SK-N-DZ (cell line): ENCODE measurements at regions not wholly inside any gene's neighbourhood (a gene's known extent, or its start where the extent isn't known, plus 50 kb on each side); places are given as distances from the start of the nearest gene placed in this dataset.
"Not testable (repeated sequence)": the region's sequence is repeated elsewhere in the genome, so short reads cannot be mapped to it uniquely, and the experiment has no call there.

ENCODE experiments used
- DNase-seq: peaks from one replicate; pipeline ENCODE4 v3.0.0-alpha.2; 2015; ENCODE audit warnings: low spot score

DNA sequence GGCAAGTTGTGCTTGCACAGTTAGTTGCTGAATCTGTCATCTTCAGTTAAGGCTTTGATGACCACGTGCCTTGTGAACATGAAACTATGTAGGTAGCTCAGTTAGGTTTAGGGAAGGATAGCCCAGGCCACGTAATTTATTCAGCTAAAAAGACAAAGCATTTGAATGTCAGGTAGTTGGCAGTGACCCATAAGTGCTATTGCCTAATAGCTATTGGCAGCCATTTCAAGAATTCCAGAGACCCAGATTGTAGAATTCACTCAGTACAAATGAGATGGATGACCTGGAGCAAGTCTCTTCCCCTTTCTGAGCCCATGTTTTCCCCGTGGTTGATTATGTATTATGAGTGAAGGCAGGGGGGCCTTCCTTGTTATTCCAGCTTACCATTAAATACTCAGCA lies 265.3 kb upstream of the ANO5 start:
- DNase-seq: no peak

- DNase-seq: no peak
Measured at GRCh38 chr11:21928847-21929246, 264.0 kb upstream of the ANO5 start.

DNA sequence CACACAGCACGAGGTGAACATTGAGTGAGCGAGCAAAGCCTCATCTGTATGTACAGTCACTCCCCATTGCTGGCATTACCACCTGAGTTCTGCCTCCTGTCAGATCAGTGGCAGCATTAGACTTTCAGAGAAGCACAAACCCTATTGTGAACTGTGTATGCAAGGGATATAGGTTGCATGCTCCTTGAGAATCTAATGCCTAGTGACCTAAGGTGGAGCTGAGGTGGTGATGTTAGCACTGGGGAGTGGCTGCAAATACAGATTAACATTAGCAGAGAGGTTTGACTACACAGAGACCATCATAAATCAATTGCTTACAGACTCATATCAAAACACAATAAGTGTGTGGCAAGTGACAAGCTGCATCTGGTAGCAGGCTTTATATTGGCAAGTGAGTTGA lies 262.5 kb upstream of the ANO5 start:
- peak; percentile 63 for DNase-seq

- no peak for DNase-seq
Measured at GRCh38 chr11:21931436-21932101, 261.3 kb upstream of the ANO5 start.

DNA sequence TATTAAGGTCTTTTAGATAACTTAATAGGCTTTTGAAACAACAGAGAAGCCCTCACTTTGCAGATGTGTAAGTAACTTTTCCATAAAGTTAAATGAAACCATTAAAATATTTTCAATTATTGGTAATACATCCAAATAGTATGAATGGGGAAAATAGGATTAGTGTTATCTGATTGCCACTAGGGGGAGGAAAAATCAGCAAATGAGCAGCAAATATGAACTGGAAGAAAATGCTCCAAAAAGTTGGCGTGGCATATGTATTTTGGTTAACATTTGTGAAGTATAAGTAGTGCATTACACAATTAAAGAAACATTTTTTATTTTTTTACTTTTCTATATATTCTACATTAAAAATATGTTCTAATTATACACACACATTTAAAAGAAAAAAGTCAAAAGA lies 259.8 kb upstream of the ANO5 start:
- DNase-seq: no peak

DNA sequence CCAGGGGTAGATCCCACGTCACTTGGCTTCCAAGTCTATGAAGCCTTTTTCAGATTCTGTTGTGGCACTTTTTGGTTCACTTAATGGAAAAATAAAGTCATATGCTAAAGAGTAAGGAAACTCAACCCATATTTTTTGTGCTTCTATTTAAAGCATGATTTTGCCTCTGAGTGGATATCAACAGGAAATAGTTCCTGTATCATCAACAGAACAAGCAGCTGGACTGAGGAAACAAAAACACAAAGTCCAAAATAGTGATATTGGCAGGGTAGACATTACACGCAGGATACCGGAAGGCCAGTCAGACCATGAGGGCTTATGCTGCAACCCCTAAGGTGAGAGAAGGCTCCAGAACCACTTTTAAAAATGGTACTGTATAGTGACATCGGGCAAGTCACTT lies 248.3 kb upstream of the ANO5 start:
- no peak for DNase-seq

- DNase-seq: no peak
Measured at GRCh38 chr11:21948876-21949275, 244.0 kb upstream of the ANO5 start.

DNA sequence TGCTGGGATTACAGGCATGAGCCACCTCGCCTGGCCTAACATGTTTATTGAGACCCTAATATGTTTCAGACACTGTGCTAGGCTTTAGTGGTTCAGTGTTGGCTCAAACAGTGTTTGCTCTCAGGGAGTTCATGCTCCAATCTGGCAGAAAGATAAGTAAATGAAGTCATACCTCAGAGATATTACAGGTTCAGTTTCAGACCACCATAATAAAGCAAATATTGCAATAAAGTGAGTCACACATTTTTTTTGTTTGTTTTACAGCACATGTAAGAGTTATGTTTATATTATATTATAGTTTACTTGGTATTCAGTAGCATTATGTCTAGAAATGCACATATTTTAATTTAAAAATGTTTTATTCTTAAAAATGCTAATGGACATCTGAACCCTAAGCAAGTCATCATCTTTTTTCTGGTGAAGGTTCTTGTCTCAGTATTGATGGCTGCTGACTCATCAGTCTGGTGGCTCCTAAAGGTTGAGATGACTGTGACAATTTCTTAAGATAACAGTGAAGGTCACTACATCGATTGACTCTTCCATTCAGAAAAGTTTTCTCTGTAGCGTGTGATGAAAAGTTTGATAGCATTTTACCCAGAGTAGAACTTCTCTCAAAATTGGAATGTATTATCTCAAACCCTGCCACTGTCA lies 243.0 kb upstream of the ANO5 start:
- no peak for DNase-seq

DNA sequence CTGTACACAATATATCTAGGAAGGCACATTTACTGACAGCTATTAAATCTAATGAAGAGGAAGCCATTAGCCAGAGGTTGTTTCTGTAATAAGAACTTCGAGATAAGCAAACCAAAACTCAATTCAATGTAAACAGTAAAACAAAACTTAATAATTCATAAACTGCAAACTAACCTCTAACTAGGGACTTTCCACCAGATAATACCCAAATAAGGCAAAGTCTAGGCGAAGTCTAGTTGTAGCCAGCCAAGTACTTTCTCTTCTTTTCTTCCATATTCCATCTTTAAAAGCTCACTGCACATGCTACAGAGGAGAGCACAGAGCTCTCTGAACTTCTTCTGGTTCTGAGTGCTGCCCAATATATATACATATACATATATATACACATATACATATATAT lies 229.9 kb upstream of the ANO5 start:
- DNase-seq: no peak

GRCh38 chr11:21965221-21965620 lies 227.7 kb upstream of the ANO5 start:
- peak; percentile 67 for DNase-seq

- no peak for DNase-seq
Measured at GRCh38 chr11:21968702-21969101, 224.2 kb upstream of the ANO5 start.

DNA sequence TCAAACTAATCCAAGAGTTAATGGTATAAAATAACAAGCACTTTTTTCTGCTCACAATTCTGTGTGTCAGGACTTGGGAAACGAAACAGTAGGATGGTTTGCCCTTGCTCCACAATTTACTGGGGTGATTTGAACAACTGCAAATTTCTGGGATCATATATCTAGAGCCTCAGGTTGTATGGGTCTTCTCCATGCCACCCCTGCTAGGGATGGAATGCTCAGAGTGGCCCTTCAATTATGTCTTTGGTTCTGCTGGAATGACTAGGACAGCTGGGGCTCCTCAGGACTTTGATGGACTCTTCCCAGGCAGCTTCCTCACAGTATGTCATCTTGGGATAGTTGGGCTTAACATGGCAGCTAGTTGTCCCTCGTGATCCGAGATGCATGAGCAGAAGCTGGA lies 223.0 kb upstream of the ANO5 start:
- no peak for DNase-seq

DNA sequence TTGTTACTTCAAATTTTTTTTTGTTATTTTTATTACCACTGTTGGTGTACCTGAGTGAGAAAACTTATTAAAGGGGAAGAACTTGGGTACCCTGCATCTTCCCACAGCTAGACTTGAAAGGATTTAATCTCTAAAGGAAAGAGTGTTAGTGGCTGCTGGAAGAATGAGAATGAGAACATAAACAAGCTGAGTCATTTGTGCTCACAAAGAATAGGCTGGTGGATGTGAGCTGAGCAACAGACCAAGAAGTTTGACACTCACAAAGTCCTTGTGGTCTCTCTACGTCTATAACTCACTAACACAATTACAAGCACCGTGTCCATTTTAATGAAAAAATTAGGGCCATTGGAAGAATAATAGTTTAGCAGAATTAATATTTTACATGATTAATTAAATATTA lies 217.6 kb upstream of the ANO5 start:
- DNase-seq: no peak

- DNase-seq: no peak
Measured at GRCh38 chr11:21976210-21976609, 216.7 kb upstream of the ANO5 start.

DNA sequence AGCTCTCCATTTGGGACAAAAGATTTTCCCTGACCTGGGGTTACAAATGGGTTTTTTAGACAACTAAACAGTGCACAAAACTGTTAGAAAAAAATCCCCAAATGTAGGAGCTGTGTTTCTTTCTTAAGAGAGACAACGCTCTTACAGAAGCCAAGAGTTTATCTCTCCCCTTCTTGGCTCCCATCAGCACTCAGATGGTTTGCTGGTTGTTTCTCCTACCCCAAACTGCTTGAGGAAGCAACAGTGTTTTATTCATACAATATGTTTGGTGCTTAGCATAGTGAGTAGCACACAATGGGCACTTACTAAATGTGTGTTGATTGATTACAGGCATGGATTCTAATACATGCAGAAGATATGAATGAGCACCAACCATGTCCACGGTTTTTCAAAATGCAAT lies 209.5 kb upstream of the ANO5 start:
- no peak for DNase-seq

- no peak for DNase-seq
Measured at GRCh38 chr11:21986361-21986760, 206.5 kb upstream of the ANO5 start.

DNA sequence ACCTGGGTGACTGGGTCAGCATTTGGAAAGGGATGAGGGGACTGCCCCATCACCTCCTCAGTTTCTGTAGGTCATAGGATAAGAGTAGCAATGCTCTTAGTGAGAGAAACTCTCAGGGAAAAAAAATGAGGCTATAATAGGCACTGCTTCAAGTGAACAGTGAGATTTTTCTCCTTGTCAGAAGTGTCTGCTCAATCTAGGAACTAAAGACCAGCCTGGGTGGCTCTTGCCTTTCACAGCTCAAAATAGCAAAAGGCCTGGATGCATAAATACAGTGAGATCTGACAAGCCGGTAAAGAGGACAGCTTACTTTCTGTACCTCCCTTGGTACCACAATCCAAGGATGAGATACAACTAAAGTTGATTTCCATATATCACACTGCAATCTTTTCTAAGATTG lies 205.6 kb upstream of the ANO5 start:
- DNase-seq: no peak

GRCh38 chr11:21988477-21988876 lies 204.4 kb upstream of the ANO5 start:
- peak; percentile 67 for DNase-seq

DNA sequence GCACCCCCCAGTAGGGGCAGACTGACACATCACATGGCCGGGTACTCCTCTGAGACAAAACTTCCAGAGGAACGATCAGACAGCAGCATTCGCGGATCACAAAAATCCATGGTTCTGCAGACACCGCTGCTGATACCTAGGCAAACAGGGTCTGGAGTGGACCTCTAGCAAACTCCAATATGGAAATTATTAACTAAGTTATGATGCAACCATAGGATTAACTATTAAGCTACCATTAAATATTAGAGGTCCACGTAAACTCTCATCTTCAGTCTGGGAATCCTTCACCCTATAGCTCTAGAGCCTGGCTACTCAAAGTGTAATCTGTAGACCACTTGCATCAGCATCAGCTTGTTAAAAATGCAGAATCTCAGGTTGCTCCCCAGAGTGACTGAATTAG lies 191.1 kb upstream of the ANO5 start:
- not testable (repeated sequence) for DNase-seq

DNA sequence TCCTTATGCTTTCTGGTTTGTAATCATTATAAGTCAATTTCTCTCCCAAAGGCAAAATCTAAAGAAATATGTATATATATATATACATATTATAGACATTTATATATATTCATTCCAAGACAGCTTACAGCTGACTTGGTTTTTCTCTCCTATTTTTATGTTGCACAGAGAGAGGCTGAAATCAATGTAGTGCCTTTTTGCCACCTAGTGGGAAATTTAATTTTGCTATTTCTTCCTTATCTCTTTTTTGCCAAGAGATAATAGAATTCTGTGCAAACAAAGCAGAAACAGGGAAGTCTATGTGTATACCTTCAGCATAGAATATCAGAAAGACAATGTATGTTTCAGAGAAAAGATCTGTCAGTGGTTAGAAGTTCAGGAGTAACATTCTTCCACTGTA lies 186.0 kb upstream of the ANO5 start:
- no peak for DNase-seq

GRCh38 chr11:22031791-22032190 lies 161.1 kb upstream of the ANO5 start:
- DNase-seq: no peak

DNA sequence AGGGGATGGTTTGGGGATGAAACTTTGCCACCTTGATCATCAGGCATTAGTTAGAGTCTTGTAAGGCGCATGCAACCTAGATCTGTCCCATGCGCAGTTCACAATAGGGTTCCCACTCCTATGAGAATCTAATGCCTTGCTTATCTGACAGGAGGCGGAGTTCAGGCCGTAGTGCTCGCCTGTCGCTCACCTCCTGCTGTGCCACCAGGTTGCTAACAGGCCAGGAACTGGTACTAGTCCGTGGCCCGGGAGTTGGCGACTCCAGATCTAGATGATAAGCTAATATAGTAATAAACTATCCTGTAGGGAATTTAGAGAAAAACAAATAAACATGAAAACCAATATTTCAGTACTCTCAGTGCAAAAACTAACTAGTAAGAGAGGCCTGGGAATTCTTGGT lies 155.4 kb upstream of the ANO5 start:
- DNase-seq: no peak

DNA sequence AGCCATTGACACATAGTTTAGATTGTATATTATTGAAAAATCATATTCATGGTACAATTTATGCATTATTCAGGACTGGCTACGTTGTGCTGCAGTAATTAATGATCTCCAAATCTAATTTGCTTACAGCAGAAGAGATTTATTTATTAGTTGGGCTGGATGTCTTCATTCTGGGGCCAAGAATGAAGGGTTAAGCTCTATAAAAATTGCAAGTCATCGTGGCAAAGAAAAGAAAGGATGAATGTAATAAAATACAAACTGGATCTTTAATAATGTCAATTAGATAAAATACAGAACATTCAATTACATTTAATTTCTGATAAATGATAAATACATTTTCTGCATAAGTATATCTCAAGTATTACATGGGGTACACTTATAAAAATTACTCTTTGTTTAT lies 151.8 kb upstream of the ANO5 start:
- DNase-seq: no peak

DNA sequence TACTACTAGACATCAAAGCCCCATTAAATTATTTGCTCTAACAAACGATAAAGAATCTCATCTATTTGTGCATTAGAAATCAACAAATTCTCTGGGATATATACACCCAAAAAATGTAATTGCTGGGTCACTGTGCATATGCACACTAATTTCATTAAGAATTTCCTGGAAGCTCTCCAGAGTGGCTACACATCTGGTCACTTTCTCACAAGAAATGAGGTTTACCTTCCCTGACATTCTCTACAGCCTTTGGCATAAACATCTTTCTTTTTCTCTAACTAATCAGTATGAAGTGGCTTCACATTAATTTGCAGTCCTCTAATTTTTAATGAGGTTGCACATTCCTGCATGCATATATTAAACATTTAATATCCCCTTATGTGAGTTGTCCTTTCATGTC lies 150.8 kb upstream of the ANO5 start:
- no peak for DNase-seq
